C4-2B (cell line): ENCODE measurements at regions not wholly inside any gene's neighbourhood (a gene's known extent, or its start where the extent isn't known, plus 50 kb on each side); places are given as distances from the start of the nearest gene placed in this dataset.
"Not testable (repeated sequence)": the region's sequence is repeated elsewhere in the genome, so short reads cannot be mapped to it uniquely, and the experiment has no call there.

Source experiments
- H3K27ac ChIP-seq: fragments of 450-650 bp; 2 replicates; pipeline ENCODE4 v1.5.1; 2017
- ZFX ChIP-seq: fragments of 450-650 bp; IDR thresholded peaks from 2 replicates; pipeline ENCODE4 v1.6.1; 2017
- TF ChIP-seq, protein P1 (sequence below): fragments of 450-650 bp; conservative IDR thresholded peaks from 2 replicates; pipeline ENCODE4 v1.5.1; 2017; ENCODE audit warnings: mild to moderate bottlenecking

DNA sequence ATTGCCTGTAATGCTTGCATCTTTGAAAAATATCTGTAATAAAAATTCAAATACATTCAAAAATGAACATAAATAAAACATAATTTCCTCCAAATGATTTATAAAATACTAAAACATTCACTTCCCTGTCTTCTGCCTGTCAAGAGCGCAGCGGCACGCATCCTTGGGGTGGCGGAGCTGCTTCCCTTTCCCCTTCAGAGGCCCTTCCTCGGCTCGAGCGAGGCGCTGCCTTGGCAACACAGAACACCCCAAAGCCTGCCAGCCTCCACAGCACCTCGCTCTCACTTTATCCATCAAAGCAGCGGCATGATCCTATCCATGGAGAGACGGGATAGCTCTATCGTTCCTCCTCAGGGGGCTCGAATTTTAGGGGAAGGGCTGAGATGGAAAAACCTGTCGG is 146.2 kb downstream of the GXYLT1 start:
- no peak overlapping the region for H3K27ac ChIP-seq
- TF ChIP-seq, protein P1, sequence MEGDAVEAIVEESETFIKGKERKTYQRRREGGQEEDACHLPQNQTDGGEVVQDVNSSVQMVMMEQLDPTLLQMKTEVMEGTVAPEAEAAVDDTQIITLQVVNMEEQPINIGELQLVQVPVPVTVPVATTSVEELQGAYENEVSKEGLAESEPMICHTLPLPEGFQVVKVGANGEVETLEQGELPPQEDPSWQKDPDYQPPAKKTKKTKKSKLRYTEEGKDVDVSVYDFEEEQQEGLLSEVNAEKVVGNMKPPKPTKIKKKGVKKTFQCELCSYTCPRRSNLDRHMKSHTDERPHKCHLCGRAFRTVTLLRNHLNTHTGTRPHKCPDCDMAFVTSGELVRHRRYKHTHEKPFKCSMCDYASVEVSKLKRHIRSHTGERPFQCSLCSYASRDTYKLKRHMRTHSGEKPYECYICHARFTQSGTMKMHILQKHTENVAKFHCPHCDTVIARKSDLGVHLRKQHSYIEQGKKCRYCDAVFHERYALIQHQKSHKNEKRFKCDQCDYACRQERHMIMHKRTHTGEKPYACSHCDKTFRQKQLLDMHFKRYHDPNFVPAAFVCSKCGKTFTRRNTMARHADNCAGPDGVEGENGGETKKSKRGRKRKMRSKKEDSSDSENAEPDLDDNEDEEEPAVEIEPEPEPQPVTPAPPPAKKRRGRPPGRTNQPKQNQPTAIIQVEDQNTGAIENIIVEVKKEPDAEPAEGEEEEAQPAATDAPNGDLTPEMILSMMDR, result no peak
- no peak for TF ChIP-seq ZFX

DNA sequence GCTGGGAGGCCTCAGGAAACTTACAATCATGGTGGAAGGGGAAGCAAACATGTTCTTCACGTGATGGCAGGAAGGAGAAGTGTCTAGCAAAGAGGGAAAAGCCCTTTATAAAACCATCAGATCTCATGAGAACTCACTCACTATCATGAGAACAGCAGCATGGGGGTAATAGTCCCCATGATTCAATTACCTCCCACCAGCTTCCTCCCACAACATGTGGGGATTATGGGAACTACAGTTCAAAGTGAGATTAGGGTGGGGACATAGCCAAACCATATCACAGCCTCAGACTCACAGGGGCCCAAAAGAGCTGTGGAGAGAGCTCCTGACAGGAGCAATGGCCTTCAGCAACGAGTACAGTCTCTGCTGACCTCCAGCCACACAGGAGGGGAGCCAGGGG is 151.4 kb downstream of the GXYLT1 start:
- H3K27ac ChIP-seq, result no peak overlapping the region
- TF ChIP-seq ZFX, result no peak
- TF ChIP-seq, protein P1, result no peak

DNA sequence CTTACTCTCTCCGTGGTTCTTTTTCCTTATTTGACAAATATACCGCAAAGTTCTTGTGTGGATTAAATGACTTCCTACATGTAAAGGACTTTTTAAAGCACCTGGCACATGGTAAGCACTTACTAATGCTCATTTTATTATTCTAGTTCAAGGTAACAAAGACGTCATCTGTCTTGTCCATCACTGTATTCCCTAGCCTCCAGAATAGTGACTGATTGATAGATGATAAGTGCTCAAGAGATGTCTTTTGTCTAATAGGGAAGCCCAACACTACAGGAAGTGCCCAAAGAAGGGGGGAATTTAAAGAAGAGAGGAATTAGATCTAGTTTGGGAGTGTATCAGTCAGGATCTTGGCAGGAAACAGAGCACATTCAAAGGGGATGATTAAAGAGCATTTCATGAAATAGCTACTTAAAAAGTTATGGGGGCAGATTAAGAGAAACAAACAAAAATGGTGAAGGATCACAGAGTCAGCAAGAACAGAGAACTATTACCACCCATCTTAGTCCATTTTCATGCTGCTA is 151.9 kb downstream of the GXYLT1 start:
- TF ChIP-seq ZFX, result no peak
- TF ChIP-seq, protein P1, result no peak
- no peak overlapping the region for H3K27ac ChIP-seq

DNA sequence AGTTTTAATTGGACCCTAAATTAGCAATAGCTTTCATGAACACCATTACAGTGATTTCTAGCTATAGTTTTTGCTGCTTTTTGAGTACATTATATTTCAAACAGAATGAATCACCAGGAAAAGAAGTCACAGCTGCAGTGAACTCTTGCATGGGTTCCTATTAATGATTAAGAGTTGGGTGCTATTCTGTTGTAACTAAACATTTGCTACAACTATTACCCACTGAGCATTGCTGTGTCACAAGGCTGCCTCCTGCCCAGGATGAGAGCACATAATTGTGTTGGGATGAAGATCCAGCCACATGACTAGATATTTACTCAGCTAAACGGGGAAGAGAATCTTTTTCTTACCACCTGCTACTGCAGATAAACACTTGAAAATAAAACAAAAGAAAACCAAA is 152.7 kb downstream of the GXYLT1 start:
- TF ChIP-seq, protein P1, result no peak
- TF ChIP-seq ZFX, result no peak
- H3K27ac ChIP-seq, result no peak overlapping the region

DNA sequence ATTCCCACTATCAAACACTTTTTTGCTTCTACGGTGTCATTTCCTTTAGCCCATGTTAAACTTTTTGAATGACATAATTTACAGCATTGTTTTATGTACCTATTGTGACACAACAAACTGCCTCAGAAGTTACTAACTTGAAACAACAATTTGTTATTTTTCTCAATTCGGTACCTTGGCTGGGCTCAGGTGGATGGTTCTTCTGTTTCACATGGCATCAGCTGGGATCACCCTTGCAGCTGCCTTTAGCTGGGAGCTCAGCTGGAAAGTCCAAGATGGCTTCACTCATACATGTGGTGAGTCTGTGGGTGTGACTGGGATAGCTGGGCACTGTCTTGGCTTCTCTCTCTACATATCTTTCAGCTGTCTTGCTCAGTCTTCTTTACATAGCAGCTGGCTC is 156.0 kb downstream of the GXYLT1 start:
- TF ChIP-seq ZFX, result no peak
- TF ChIP-seq, protein P1, result no peak

DNA sequence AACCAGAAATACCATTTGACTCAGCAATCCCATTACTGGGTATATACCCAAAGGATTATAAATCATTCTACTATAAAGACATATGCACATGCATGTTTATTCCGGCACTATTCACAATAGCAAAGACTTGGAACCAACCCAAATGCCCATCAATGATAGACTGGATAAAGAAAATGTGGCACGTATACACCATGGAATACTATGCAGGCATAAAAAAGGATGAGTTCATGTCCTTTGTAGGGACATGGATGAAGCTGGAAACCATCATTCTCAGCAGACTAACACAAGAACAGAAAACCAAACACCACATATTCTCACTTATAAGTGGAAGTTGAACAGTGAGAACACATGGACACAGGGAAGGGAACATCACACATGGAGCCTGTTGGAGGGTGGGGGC is 158.2 kb downstream of the GXYLT1 start:
- H3K27ac ChIP-seq, result not testable (repeated sequence)

More for the DNA sequence above, 156.0 kb downstream of the GXYLT1 start:
- no peak overlapping the region for H3K27ac ChIP-seq

DNA sequence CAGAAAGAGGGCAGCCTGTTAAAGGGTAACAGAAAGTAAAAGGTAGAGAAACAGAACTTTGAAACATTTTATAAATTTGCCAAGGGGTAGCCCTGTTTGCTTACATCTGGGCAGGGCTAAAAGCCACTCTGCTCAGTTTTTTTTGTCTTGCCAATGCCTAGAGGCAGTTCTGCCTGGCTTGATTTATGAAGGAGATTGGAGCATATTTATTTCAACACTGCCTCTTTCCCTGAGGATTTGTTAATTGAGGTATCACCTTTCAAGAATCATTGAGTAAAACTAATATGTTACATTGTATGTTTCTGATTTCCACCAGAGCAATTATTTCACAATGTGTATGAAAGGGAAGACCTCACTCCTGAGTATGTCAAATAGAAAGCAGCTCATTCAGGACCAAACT is 160.8 kb downstream of the GXYLT1 start:
- H3K27ac ChIP-seq, result no peak overlapping the region
- TF ChIP-seq, protein P1, result no peak
- no peak for TF ChIP-seq ZFX

DNA sequence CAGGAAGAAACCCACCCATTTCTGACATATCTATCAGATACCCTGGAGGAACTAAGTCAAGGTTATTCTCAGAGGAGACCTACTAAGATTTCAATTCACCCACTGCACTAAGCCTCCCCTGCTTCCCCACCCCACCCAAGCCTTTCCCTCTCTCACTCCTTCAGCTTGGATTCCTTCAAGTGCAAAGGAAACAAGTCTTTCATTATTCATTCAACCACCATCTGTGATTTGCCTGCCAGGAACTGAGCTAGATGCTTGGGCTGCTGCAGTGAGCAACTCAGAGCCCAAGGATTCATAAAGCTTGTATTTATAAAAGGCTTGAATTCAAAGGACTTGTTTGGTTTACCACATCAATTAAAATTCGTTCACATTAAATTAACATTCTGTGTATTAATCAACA is 161.3 kb downstream of the GXYLT1 start:
- H3K27ac ChIP-seq, result no peak overlapping the region

More for the DNA sequence above, 161.3 kb downstream of the GXYLT1 start:
- no peak for TF ChIP-seq ZFX
- TF ChIP-seq, protein P1, result no peak
